MM.1S (cell line): ENCODE measurements at regions not wholly inside any gene's neighbourhood (a gene's known extent, or its start where the extent isn't known, plus 50 kb on each side); places are given as distances from the start of the nearest gene placed in this dataset.

ENCODE experiments used
- DNase-seq: peaks from one replicate; pipeline ENCODE4 v3.0.0-alpha.2; 2015
- H2AFZ ChIP-seq: fragments of 300-600 bp; sonication (generic); 2 replicates; pipeline ENCODE4 v1.6.0; 2016; ENCODE audit warnings: antibody characterized with exemption, low read length
- H3F3A ChIP-seq: fragments of 300-600 bp; sonication (generic); 2 replicates; pipeline ENCODE4 v1.6.1; 2016; ENCODE audit warnings: mild to moderate bottlenecking, antibody characterized with exemption, low read length, moderate library complexity, mixed read lengths; ENCODE audit not compliant: insufficient read depth
- H3K27ac ChIP-seq: fragments of 300-600 bp; sonication (generic); 2 replicates; pipeline ENCODE4 v1.5.1; 2016; ENCODE audit warnings: mild to moderate bottlenecking, low read length
- H3K27me3 ChIP-seq: fragments of 300-600 bp; sonication (generic); replicated peaks from 2 replicates; pipeline ENCODE4 v1.6.0; 2016; ENCODE audit warnings: low read length; ENCODE audit not compliant: insufficient read depth
- H3K36me3 ChIP-seq: fragments of 300-600 bp; sonication (generic); replicated peaks from 2 replicates; pipeline ENCODE4 v1.6.1; 2016; ENCODE audit warnings: mild to moderate bottlenecking, low read length, mixed read lengths; ENCODE audit not compliant: insufficient read depth
- H3K4me1 ChIP-seq: fragments of 300-600 bp; sonication (generic); 2 replicates; pipeline ENCODE4 v1.6.1; 2016; ENCODE audit warnings: low read length, mixed read lengths
- H3K4me2 ChIP-seq: fragments of 300-600 bp; sonication (generic); 2 replicates; pipeline ENCODE4 v1.6.0; 2016; ENCODE audit warnings: low read depth, low read length
- H3K4me3 ChIP-seq: fragments of 300-600 bp; sonication (generic); 2 replicates; pipeline ENCODE4 v1.5.1; 2016; ENCODE audit warnings: low read length, mixed read lengths
- H3K79me2 ChIP-seq: fragments of 300-600 bp; sonication (generic); 2 replicates; pipeline ENCODE4 v1.6.1; 2016; ENCODE audit warnings: mixed run types, low read length, mixed read lengths
- H3K9ac ChIP-seq: fragments of 300-600 bp; sonication (generic); 2 replicates; pipeline ENCODE4 v1.6.1; 2016; ENCODE audit warnings: low read length, mixed read lengths
- H3K9me2 ChIP-seq: fragments of 300-600 bp; sonication (generic); replicated peaks from 2 replicates; pipeline ENCODE4 v1.6.1; 2016; ENCODE audit warnings: mild to moderate bottlenecking, low read length, mixed read lengths; ENCODE audit not compliant: insufficient read depth
- H3K9me3 ChIP-seq: fragments of 300-600 bp; sonication (generic); replicated peaks from 2 replicates; pipeline ENCODE4 v1.6.1; 2016; ENCODE audit warnings: mild to moderate bottlenecking, low read length, mixed read lengths; ENCODE audit not compliant: insufficient read depth
- H4K20me1 ChIP-seq: fragments of 300-600 bp; sonication (generic); 2 replicates; pipeline ENCODE4 v1.6.1; 2016; ENCODE audit warnings: mild to moderate bottlenecking, low read length, moderate library complexity, mixed read lengths; ENCODE audit not compliant: insufficient read depth
- CTCF ChIP-seq: fragments of 300-600 bp; sonication (generic); IDR thresholded peaks from 2 replicates; pipeline ENCODE4 v1.5.1; 2016; ENCODE audit warnings: antibody characterized with exemption, low read length, mixed read lengths
- EZH2 ChIP-seq: fragments of 300-600 bp; sonication (generic); optimal IDR thresholded peaks from 2 replicates; pipeline ENCODE3; 2017; ENCODE audit warnings: low read depth, mild to moderate bottlenecking, antibody characterized with exemption, low read length, mixed read lengths
- EZH2phosphoT487 ChIP-seq: fragments of 300-600 bp; sonication (generic); IDR thresholded peaks from 2 replicates; pipeline ENCODE4 v1.6.1; 2018; ENCODE audit warnings: antibody characterized with exemption, low read length

GRCh38 chr1:70688580-70688979 lies 277.5 kb downstream of the CTH start:
- H3K9me2 ChIP-seq, result no peaks in the 10 kb centered on the region
- no peaks in the 10 kb centered on the region for H3K27me3 ChIP-seq
- H3K4me2 ChIP-seq, result no peak overlapping the region
- no peak for DNase-seq
- H3K36me3 ChIP-seq, result no peaks in the 10 kb centered on the region
- H3K9me3 ChIP-seq, result no peaks in the 10 kb centered on the region
- no peak overlapping the region for H3K9ac ChIP-seq
- no peaks in the 10 kb centered on the region for H3K79me2 ChIP-seq
- H2AFZ ChIP-seq, result no peak overlapping the region
- no peak overlapping the region for H3K4me3 ChIP-seq
- no peak overlapping the region for H3K27ac ChIP-seq
- H3K4me1 ChIP-seq, result no peaks in the 10 kb centered on the region
- TF ChIP-seq EZH2 (no peak), EZH2phosphoT487 (no peak), CTCF (no peak)
- no peaks in the 10 kb centered on the region for H3F3A ChIP-seq
- H4K20me1 ChIP-seq, result no peaks in the 10 kb centered on the region

- no peak for DNase-seq
- Histone ChIP-seq H3K9ac (no peak overlapping the region), H3F3A (no peaks in the 10 kb centered on the region), H3K27me3 (no peaks in the 10 kb centered on the region), H3K79me2 (no peaks in the 10 kb centered on the region), H3K9me3 (no peaks in the 10 kb centered on the region), H3K4me1 (no peaks in the 10 kb centered on the region), H3K4me3 (no peak overlapping the region), H3K9me2 (no peaks in the 10 kb centered on the region), H2AFZ (no peak overlapping the region), H3K27ac (no peak overlapping the region), H3K36me3 (no peaks in the 10 kb centered on the region), H3K4me2 (no peak overlapping the region), H4K20me1 (no peaks in the 10 kb centered on the region)
- no peak for TF ChIP-seq CTCF
These were observed 295.4 kb downstream of the CTH start for GRCh38 chr1:70706381-70707037.

- Histone ChIP-seq H3K27ac (no peak overlapping the region), H4K20me1 (no peaks in the 10 kb centered on the region), H3K36me3 (no peaks in the 10 kb centered on the region), H3K4me3 (no peak overlapping the region), H3K27me3 (no peaks in the 10 kb centered on the region), H3K9ac (no peak overlapping the region), H2AFZ (no peak overlapping the region), H3K79me2 (no peaks in the 10 kb centered on the region), H3K9me3 (no peaks in the 10 kb centered on the region), H3K9me2 (no peaks in the 10 kb centered on the region), H3K4me1 (no peaks in the 10 kb centered on the region), H3F3A (no peaks in the 10 kb centered on the region), H3K4me2 (no peak overlapping the region)
- no peak for DNase-seq
- TF ChIP-seq CTCF (no peak), EZH2 (no peak), EZH2phosphoT487 (no peak)
These were observed 296.1 kb downstream of the CTH start for GRCh38 chr1:70707214-70707613.
